ENCODE measurements at regions not wholly inside any gene's neighbourhood (a gene's known extent, or its start where the extent isn't known, plus 50 kb on each side); places are given as distances from the start of the nearest gene placed in this dataset.
A peak's percentile ranks its signal among the peaks of the same experiment; 100 is the strongest.
"Not testable (repeated sequence)": the region's sequence is repeated elsewhere in the genome, so short reads cannot be mapped to it uniquely, and the experiment has no call there.

GRCh38 chr5:42242881-42243485, 180.3 kb upstream of the GHR start:
- no peak for DNase-seq (ENCODE audit: low spot score)

- no peak for DNase-seq (ENCODE audit: low spot score)
Measured at GRCh38 chr5:42252306-42252705, 170.9 kb upstream of the GHR start.

- DNase-seq (ENCODE audit: low spot score) = not testable (repeated sequence)
Measured at GRCh38 chr5:42259914-42260313, 163.3 kb upstream of the GHR start.

- no peak for DNase-seq (ENCODE audit: low spot score)
Measured at GRCh38 chr5:42267091-42267490, 156.1 kb upstream of the GHR start.

- not testable (repeated sequence) for DNase-seq (ENCODE audit: low spot score)
Measured at GRCh38 chr5:42268170-42268569, 155.1 kb upstream of the GHR start.

- no peak for DNase-seq (ENCODE audit: low spot score)
Measured at GRCh38 chr5:42268630-42269029, 154.6 kb upstream of the GHR start.

GRCh38 chr5:42270771-42271170, 152.5 kb upstream of the GHR start:
- DNase-seq (ENCODE audit: low spot score) = no peak

- DNase-seq (ENCODE audit: low spot score) = no peak
Measured at GRCh38 chr5:42274913-42275312, 148.3 kb upstream of the GHR start.

GRCh38 chr5:42277293-42277692, 145.9 kb upstream of the GHR start:
- no peak for DNase-seq (ENCODE audit: low spot score)

- DNase-seq (ENCODE audit: low spot score) = no peak
Measured at GRCh38 chr5:42284584-42284983, 138.7 kb upstream of the GHR start.

- no peak for DNase-seq (ENCODE audit: low spot score)
Measured at GRCh38 chr5:42285230-42285629, 138.0 kb upstream of the GHR start.

- DNase-seq (ENCODE audit: low spot score) = no peak
Measured at GRCh38 chr5:42300496-42300895, 122.7 kb upstream of the GHR start.

- peak; percentile 11 for DNase-seq (ENCODE audit: low spot score)
Measured at GRCh38 chr5:42301349-42301748, 121.9 kb upstream of the GHR start.

- no peak for DNase-seq (ENCODE audit: low spot score)
Measured at GRCh38 chr5:42302186-42302585, 121.1 kb upstream of the GHR start.

- DNase-seq (ENCODE audit: low spot score) = no peak
Measured at GRCh38 chr5:42306287-42306686, 117.0 kb upstream of the GHR start.

- no peak for DNase-seq (ENCODE audit: low spot score)
Measured at GRCh38 chr5:42309865-42310264, 113.4 kb upstream of the GHR start.

GRCh38 chr5:42315214-42315613, 108.0 kb upstream of the GHR start:
- DNase-seq (ENCODE audit: low spot score) = no peak

- no peak for DNase-seq (ENCODE audit: low spot score)
Measured at GRCh38 chr5:42317575-42317974, 105.7 kb upstream of the GHR start.

- not testable (repeated sequence) for DNase-seq (ENCODE audit: low spot score)
Measured at GRCh38 chr5:42319546-42319945, 103.7 kb upstream of the GHR start.

- DNase-seq (ENCODE audit: low spot score) = no peak
Measured at GRCh38 chr5:42321785-42322184, 101.5 kb upstream of the GHR start.

- no peak for DNase-seq (ENCODE audit: low spot score)
Measured at GRCh38 chr5:42337143-42337542, 86.1 kb upstream of the GHR start.

- no peak for DNase-seq (ENCODE audit: low spot score)
Measured at GRCh38 chr5:42337607-42338006, 85.6 kb upstream of the GHR start.

GRCh38 chr5:42338136-42338535, 85.1 kb upstream of the GHR start:
- no peak for DNase-seq (ENCODE audit: low spot score)

GRCh38 chr5:42349163-42349562, 74.1 kb upstream of the GHR start:
- no peak for DNase-seq (ENCODE audit: low spot score)

GRCh38 chr5:42351956-42352355, 71.3 kb upstream of the GHR start:
- no peak for DNase-seq (ENCODE audit: low spot score)
